ENCODE measurements at regions not wholly inside any gene's neighbourhood (a gene's known extent, or its start where the extent isn't known, plus 50 kb on each side); places are given as distances from the start of the nearest gene placed in this dataset.
"Not testable (repeated sequence)": the region's sequence is repeated elsewhere in the genome, so short reads cannot be mapped to it uniquely, and the experiment has no call there.

- DNase-seq (ENCODE audit: low spot score): no peak
These were observed 60.0 kb downstream of the DMAC1 start for GRCh38 chr9:7739595-7739994.

GRCh38 chr9:7735311-7735710 is 64.3 kb downstream of the DMAC1 start:
- DNase-seq (ENCODE audit: low spot score): no peak

- DNase-seq (ENCODE audit: low spot score): no peak
These were observed 69.5 kb downstream of the DMAC1 start for GRCh38 chr9:7730164-7730445.

GRCh38 chr9:7729371-7730163 is 70.0 kb downstream of the DMAC1 start:
- no peak for DNase-seq (ENCODE audit: low spot score)

GRCh38 chr9:7721291-7721690 is 78.3 kb downstream of the DMAC1 start:
- DNase-seq (ENCODE audit: low spot score): no peak

GRCh38 chr9:7713088-7713487 is 86.5 kb downstream of the DMAC1 start:
- not testable (repeated sequence) for DNase-seq (ENCODE audit: low spot score)

GRCh38 chr9:7710686-7711085 is 88.9 kb downstream of the DMAC1 start:
- no peak for DNase-seq (ENCODE audit: low spot score)

GRCh38 chr9:7707934-7708333 is 91.6 kb downstream of the DMAC1 start:
- peak; percentile 24 for DNase-seq (ENCODE audit: low spot score)

GRCh38 chr9:7704543-7704942 is 95.0 kb downstream of the DMAC1 start:
- no peak for DNase-seq (ENCODE audit: low spot score)

- DNase-seq (ENCODE audit: low spot score): no peak
These were observed 107.7 kb downstream of the DMAC1 start for GRCh38 chr9:7691909-7692308.

- no peak for DNase-seq (ENCODE audit: low spot score)
These were observed 109.6 kb downstream of the DMAC1 start for GRCh38 chr9:7690014-7690413.

GRCh38 chr9:7688626-7689025 is 111.0 kb downstream of the DMAC1 start:
- no peak for DNase-seq (ENCODE audit: low spot score)

- no peak for DNase-seq (ENCODE audit: low spot score)
These were observed 122.9 kb downstream of the DMAC1 start for GRCh38 chr9:7676609-7677156.

- DNase-seq (ENCODE audit: low spot score): no peak
These were observed 127.7 kb downstream of the DMAC1 start for GRCh38 chr9:7671847-7672246.

- no peak for DNase-seq (ENCODE audit: low spot score)
These were observed 131.0 kb downstream of the DMAC1 start for GRCh38 chr9:7668541-7668940.

- no peak for DNase-seq (ENCODE audit: low spot score)
These were observed 133.7 kb downstream of the DMAC1 start for GRCh38 chr9:7665874-7666273.

GRCh38 chr9:7659766-7660165 is 139.8 kb downstream of the DMAC1 start:
- DNase-seq (ENCODE audit: low spot score): no peak

GRCh38 chr9:7656636-7657035 is 142.9 kb downstream of the DMAC1 start:
- no peak for DNase-seq (ENCODE audit: low spot score)

GRCh38 chr9:7653262-7653661 is 146.3 kb downstream of the DMAC1 start:
- DNase-seq (ENCODE audit: low spot score): no peak

- DNase-seq (ENCODE audit: low spot score): no peak
These were observed 159.3 kb downstream of the DMAC1 start for GRCh38 chr9:7640231-7640630.

- no peak for DNase-seq (ENCODE audit: low spot score)
These were observed 160.1 kb downstream of the DMAC1 start for GRCh38 chr9:7639471-7639870.

GRCh38 chr9:7636838-7637467 is 162.6 kb downstream of the DMAC1 start:
- DNase-seq (ENCODE audit: low spot score): no peak

GRCh38 chr9:7636309-7636708 is 163.3 kb downstream of the DMAC1 start:
- no peak for DNase-seq (ENCODE audit: low spot score)

- DNase-seq (ENCODE audit: low spot score): not testable (repeated sequence)
These were observed 173.0 kb downstream of the DMAC1 start for GRCh38 chr9:7626571-7627029.

Data from kidney tubule cell (primary cell).